ENCODE measurements at regions not wholly inside any gene's neighbourhood (a gene's known extent, or its start where the extent isn't known, plus 50 kb on each side); places are given as distances from the start of the nearest gene placed in this dataset.

DNA sequence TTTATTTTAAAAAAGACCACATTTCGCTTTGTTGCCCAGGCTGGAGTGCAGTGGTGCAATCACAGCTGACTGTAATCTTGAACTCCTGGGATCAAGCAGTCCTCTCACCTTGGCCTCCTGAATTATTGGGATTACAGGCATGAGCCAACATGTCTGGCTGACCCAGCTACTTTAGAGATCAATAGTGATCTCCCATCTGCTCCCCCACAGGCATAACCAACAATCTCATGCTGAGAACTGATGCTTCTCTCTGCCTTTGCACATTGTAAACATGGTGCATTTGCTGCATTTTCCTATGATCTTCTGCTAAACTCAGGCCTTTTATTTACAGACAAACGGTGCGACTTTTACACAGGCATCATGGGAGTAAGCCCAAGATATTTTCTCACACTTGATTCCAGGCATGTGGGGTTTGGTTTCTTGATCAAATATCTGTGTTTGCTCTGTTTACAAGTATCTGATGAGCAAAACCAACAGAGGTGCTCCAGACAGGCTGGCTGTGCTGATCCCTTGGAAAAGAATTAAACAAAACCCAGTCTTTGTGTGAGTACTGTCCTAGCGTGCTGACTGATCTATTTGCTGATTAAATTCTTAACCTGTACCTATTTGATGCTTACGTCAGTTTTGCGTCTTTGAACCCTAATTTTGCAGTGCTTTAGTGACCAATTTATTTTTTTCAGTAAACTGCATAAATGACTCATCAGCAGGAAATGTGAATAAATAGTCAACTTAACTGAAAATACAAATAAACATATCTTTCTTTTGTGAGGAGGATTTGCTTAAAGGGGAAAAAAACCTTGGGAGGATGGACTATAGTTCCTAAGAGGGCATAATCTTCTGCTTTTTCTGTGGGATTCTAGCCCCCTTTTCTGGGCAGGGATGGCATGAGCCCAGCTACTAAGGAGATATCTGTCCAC is 191.7 kb upstream of the NR3C1 start:
- TF ChIP-seq, protein P1, sequence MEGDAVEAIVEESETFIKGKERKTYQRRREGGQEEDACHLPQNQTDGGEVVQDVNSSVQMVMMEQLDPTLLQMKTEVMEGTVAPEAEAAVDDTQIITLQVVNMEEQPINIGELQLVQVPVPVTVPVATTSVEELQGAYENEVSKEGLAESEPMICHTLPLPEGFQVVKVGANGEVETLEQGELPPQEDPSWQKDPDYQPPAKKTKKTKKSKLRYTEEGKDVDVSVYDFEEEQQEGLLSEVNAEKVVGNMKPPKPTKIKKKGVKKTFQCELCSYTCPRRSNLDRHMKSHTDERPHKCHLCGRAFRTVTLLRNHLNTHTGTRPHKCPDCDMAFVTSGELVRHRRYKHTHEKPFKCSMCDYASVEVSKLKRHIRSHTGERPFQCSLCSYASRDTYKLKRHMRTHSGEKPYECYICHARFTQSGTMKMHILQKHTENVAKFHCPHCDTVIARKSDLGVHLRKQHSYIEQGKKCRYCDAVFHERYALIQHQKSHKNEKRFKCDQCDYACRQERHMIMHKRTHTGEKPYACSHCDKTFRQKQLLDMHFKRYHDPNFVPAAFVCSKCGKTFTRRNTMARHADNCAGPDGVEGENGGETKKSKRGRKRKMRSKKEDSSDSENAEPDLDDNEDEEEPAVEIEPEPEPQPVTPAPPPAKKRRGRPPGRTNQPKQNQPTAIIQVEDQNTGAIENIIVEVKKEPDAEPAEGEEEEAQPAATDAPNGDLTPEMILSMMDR (IDR thresholded peaks at IDR 0.05), result no peak
- TF ChIP-seq POLR2A (IDR thresholded peaks at IDR 0.05), result no peak

Measured in uterus (tissue), 2 donors.